ENCODE measurements at regions not wholly inside any gene's neighbourhood (a gene's known extent, or its start where the extent isn't known, plus 50 kb on each side); places are given as distances from the start of the nearest gene placed in this dataset.

DNA sequence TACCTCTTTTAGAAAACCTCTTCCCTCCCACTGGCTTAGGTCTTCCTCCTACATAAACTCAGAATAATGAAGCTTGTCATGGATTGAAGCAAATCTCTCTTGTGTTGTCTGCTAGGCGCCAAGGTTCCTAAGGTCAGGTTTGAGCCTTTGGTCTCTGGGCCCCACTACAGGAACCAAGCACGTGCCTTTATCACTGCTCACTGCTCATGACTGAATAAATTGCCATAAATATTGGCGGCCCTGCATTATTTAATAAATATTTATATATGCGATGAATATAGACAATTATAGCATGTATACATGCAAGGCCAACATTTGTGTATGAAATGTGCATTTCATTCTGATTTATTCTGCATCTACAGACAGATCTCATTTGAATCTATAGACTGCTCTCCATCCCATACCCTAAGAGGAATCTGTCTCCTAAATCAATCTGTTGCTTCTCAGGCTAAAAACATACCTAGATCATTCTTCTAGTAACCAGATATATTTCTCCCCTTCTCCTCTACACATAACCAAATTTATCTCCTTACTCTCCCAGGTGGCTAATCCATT, 1717.6 kb upstream of the TENM3 start:
- Histone ChIP-seq H3K9me3 (no peaks in the 10 kb centered on the region), H3K27ac (no peak overlapping the region), H3K4me1 (no peaks in the 10 kb centered on the region), H3K36me3 (no peaks in the 10 kb centered on the region), H3K4me3 (no peak overlapping the region), H3K27me3 (no peaks in the 10 kb centered on the region)
- DNase-seq (ENCODE audit: low spot score in 2 of 2) = no peak
- 93% methylated on average over 4 of the region's 4 CpGs for WGBS
- TF ChIP-seq POLR2AphosphoS5 (IDR thresholded peaks at IDR 0.05) (no peak), POLR2A (IDR thresholded peaks at IDR 0.05) (no peak), EP300 (IDR thresholded peaks at IDR 0.05) (no peak)
- TF ChIP-seq, protein P1, sequence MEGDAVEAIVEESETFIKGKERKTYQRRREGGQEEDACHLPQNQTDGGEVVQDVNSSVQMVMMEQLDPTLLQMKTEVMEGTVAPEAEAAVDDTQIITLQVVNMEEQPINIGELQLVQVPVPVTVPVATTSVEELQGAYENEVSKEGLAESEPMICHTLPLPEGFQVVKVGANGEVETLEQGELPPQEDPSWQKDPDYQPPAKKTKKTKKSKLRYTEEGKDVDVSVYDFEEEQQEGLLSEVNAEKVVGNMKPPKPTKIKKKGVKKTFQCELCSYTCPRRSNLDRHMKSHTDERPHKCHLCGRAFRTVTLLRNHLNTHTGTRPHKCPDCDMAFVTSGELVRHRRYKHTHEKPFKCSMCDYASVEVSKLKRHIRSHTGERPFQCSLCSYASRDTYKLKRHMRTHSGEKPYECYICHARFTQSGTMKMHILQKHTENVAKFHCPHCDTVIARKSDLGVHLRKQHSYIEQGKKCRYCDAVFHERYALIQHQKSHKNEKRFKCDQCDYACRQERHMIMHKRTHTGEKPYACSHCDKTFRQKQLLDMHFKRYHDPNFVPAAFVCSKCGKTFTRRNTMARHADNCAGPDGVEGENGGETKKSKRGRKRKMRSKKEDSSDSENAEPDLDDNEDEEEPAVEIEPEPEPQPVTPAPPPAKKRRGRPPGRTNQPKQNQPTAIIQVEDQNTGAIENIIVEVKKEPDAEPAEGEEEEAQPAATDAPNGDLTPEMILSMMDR (IDR thresholded peaks at IDR 0.05) = no peak

DNA sequence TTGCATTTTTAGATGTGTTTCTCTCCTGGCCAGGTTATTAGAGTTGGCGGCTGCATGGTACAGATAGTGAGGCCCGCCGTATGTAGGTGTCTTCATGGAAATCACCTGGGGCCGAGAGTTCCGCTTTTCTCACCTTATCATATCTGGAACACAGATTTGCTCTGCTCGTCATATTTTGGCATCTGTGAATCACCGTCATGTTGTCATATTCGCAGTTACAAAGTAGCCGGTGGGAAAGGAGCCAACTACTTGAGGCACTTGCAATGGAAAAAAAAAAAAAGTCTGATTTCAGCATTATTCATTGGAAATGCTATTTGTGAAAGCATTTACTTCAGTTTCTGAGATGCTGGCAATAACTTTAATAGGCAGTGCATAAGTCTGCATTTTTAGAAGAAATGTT, 1715.2 kb upstream of the TENM3 start:
- no peak for DNase-seq (ENCODE audit: low spot score in 2 of 2)
- WGBS = 55% methylated on average over 9 of the region's 9 CpGs
- Histone ChIP-seq H3K4me1 (no peaks in the 10 kb centered on the region), H3K4me3 (no peak overlapping the region), H3K27ac (no peak overlapping the region), H3K9me3 (no peaks in the 10 kb centered on the region), H3K27me3 (no peaks in the 10 kb centered on the region), H3K36me3 (no peaks in the 10 kb centered on the region)
- TF ChIP-seq POLR2A (IDR thresholded peaks at IDR 0.05) (no peak), EP300 (IDR thresholded peaks at IDR 0.05) (no peak), POLR2AphosphoS5 (IDR thresholded peaks at IDR 0.05) (no peak)
- TF ChIP-seq, protein P1 (IDR thresholded peaks at IDR 0.05) = no peak

DNA sequence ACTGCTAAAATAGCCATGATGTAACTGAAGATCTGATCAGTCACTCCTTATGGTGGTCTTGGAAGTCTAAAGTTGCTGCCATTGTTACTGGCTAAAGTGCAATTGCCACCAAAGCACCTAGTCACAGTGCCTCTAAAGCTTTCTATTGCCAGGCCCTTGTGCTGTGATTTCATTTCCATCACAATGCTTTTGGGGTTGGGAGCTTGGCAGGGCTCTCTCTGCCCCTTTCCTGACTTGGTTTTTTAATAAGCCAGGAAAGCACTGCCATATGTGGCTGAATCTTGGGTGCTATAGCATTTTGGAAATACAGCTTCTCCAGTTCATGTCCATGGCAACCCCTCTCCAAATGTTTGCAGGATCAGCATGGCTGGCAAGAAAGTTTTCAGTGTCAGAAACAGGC, 1712.4 kb upstream of the TENM3 start:
- no peak for TF ChIP-seq POLR2AphosphoS5 (IDR thresholded peaks at IDR 0.05)
- TF ChIP-seq, protein P1 (IDR thresholded peaks at IDR 0.05) = no peak
- TF ChIP-seq POLR2A (IDR thresholded peaks at IDR 0.05) = no peak
- TF ChIP-seq EP300 (IDR thresholded peaks at IDR 0.05) = no peak
- no peak overlapping the region for H3K27ac ChIP-seq
- H3K4me1 ChIP-seq = no peaks in the 10 kb centered on the region
- H3K9me3 ChIP-seq = no peaks in the 10 kb centered on the region
- no peaks in the 10 kb centered on the region for H3K36me3 ChIP-seq
- H3K27me3 ChIP-seq = no peaks in the 10 kb centered on the region
- DNase-seq (ENCODE audit: low spot score in 2 of 2) = no peak
- no peak overlapping the region for H3K4me3 ChIP-seq

DNA sequence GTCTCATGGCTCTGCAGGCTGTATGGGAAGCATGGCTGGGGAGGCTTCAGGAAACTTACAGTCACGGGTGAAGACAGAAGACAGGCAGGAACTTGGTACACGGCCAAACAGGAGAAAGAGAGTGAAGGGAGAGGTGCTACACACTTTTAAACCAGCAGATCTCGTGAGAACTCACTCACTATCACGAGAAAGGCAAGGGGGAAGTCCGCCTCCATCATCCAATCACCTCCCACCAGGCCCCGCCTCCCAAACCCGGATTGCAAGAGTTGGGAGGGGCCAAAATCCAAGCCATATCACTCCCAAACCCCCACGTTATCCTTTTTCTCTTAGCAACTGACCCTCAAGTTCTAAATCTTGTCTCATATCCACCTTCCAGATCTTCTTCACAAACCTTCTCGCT, 1710.5 kb upstream of the TENM3 start:
- 81% methylated on average over 9 of the region's 9 CpGs for WGBS
- no peak for DNase-seq (ENCODE audit: low spot score in 2 of 2)
- Histone ChIP-seq H3K27ac (no peak overlapping the region), H3K4me3 (no peak overlapping the region), H3K27me3 (no peaks in the 10 kb centered on the region), H3K9me3 (no peaks in the 10 kb centered on the region), H3K4me1 (no peaks in the 10 kb centered on the region), H3K36me3 (no peaks in the 10 kb centered on the region)
- TF ChIP-seq, protein P1 (IDR thresholded peaks at IDR 0.05) = no peak
- TF ChIP-seq POLR2A (IDR thresholded peaks at IDR 0.05) (no peak), POLR2AphosphoS5 (IDR thresholded peaks at IDR 0.05) (no peak)

DNA sequence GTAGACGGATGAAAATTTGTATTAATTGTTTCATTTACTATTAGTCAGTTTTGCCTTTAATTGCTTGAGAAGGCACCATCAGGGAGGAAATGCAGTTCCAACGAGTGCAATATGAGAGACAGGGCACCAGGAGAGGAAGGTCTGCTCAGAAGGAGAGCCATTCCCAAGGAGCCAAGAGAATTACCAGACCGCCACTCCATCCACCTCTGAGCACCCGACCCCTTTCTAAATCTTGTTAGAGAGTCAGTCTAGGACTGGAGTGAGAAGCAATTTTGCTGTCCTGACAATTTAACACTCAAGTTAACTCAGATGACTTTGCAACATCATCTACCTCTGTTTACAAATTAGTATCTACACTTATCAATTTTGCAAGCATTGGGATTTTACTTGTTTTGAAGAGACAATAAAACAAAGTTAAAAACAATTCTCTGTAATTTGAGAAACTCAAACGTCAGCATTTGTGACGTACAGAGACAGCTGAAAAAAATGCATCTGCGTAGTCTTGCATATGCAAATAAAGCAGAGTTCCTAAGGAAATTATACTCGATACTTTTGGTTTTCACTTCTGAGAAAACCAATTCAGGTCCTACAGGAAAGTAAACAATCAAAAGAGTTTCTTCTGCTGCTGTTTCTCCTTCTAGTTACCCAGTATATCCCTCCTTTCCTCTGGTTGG, 1704.7 kb upstream of the TENM3 start:
- H3K27ac ChIP-seq = no peak overlapping the region
- 69% methylated on average over 8 of the region's 8 CpGs for WGBS
- H3K36me3 ChIP-seq = no peaks in the 10 kb centered on the region
- no peaks in the 10 kb centered on the region for H3K4me1 ChIP-seq
- no peak overlapping the region for H3K4me3 ChIP-seq
- no peaks in the 10 kb centered on the region for H3K9me3 ChIP-seq
- no peaks in the 10 kb centered on the region for H3K27me3 ChIP-seq
- no peak for DNase-seq (ENCODE audit: low spot score in 2 of 2)
- TF ChIP-seq EP300 (IDR thresholded peaks at IDR 0.05) (no peak), POLR2AphosphoS5 (IDR thresholded peaks at IDR 0.05) (no peak), POLR2A (IDR thresholded peaks at IDR 0.05) (no peak)
- TF ChIP-seq, protein P1 (IDR thresholded peaks at IDR 0.05) = no peak
